IMR-90 (cell line): ENCODE measurements at regions not wholly inside any gene's neighbourhood (a gene's known extent, or its start where the extent isn't known, plus 50 kb on each side); places are given as distances from the start of the nearest gene placed in this dataset.

Source experiments
- ATAC-seq: fragments of 200-7000 bp; cut with Tn5 transposase; 2 replicates; pipeline ENCODE4 v1.9.1; 2020; ENCODE audit warnings: low read depth, mild to moderate bottlenecking, moderate library complexity
- BruUV-seq: library from RNA; stranded (reverse); fragments of 400-500 nt; replicated peaks from 2 replicates; lab custom pipeline; 2021; lab: Mats Ljungman, UMichigan
- CTCF ChIA-PET: fragments of 300-600 bp; formaldehyde crosslinking; extraction: SDS; loops from one replicate; lab custom pipeline; 2021; ENCODE audit warnings: antibody characterized with exemption; lab: Yijun Ruan, JAX
- POLR2A ChIA-PET: fragments of 300-600 bp; sonication (Branson Sonifier 250); formaldehyde crosslinking; loops from one replicate; lab custom pipeline; 2022; ENCODE audit warnings: antibody characterized with exemption; ENCODE audit not compliant: unreplicated experiment; lab: Charles Lee
- DNase-seq: peaks from one replicate; pipeline ENCODE4 v3.0.0; 2013
- H2AFZ ChIP-seq: replicated peaks from 2 replicates; pipeline ENCODE3; 2013; ENCODE audit warnings: low read length, mild to moderate bottlenecking; ENCODE audit not compliant: poor library complexity
- H2AK5ac ChIP-seq: 2 replicates; pipeline ENCODE4 v1.6.1; 2013; ENCODE audit warnings: low read depth, low read length, inconsistent platforms
- H2AK9ac ChIP-seq: replicated peaks from 2 replicates; pipeline ENCODE3; 2013; ENCODE audit warnings: mild to moderate bottlenecking, low read depth, low read length, moderate library complexity; ENCODE audit not compliant: poor library complexity
- H2BK120ac ChIP-seq: 2 replicates; pipeline ENCODE4 v1.6.1; 2013; ENCODE audit warnings: low read depth, low read length, inconsistent platforms
- H2BK15ac ChIP-seq: 3 replicates; pipeline ENCODE4 v1.6.1; 2013; ENCODE audit warnings: low read depth, low read length, inconsistent platforms
- H2BK20ac ChIP-seq: 2 replicates; pipeline ENCODE4 v1.6.1; 2013; ENCODE audit warnings: low read depth, mild to moderate bottlenecking, inconsistent platforms, low read length, moderate library complexity
- H2BK5ac ChIP-seq: 2 replicates; pipeline ENCODE4 v1.6.1; 2013; ENCODE audit warnings: mild to moderate bottlenecking, low read depth, low read length, inconsistent platforms; ENCODE audit not compliant: poor library complexity, severe bottlenecking
- H3K14ac ChIP-seq: replicated peaks from 2 replicates; pipeline ENCODE4 v1.6.1; 2013; ENCODE audit warnings: low read depth, low read length, inconsistent platforms
- H3K18ac ChIP-seq: 2 replicates; pipeline ENCODE4 v1.6.1; 2013; ENCODE audit warnings: low read depth, low read length, control low read depth
- H3K23ac ChIP-seq: 2 replicates; pipeline ENCODE4 v1.6.1; 2013; ENCODE audit warnings: low read depth, low read length, inconsistent platforms
- H3K27ac ChIP-seq: 2 replicates; pipeline ENCODE4 v1.5.1; 2013; ENCODE audit warnings: mild to moderate bottlenecking, control low read depth, low read length; ENCODE audit not compliant: insufficient read depth
- H3K27me3 ChIP-seq: 2 replicates; pipeline ENCODE4 v1.6.1; 2013; ENCODE audit warnings: low read length; ENCODE audit not compliant: control insufficient read depth, insufficient read depth
- H3K36me3 ChIP-seq: 2 replicates; pipeline ENCODE4 v1.6.1; 2013; ENCODE audit warnings: low read length, mixed read lengths; ENCODE audit not compliant: control insufficient read depth, insufficient read depth
- H3K4ac ChIP-seq: 2 replicates; pipeline ENCODE4 v1.6.1; 2013; ENCODE audit warnings: low read depth, low read length, inconsistent platforms
- H3K4me1 ChIP-seq: 2 replicates; pipeline ENCODE4 v1.6.1; 2013; ENCODE audit warnings: low read length, mixed read lengths; ENCODE audit not compliant: control insufficient read depth, insufficient read depth
- H3K4me2 ChIP-seq: 2 replicates; pipeline ENCODE4 v1.6.1; 2013; ENCODE audit warnings: low read depth, mild to moderate bottlenecking, control low read depth, low read length, moderate library complexity
- H3K4me3 ChIP-seq: 2 replicates; pipeline ENCODE4 v1.5.1; 2013; ENCODE audit warnings: low read depth, mild to moderate bottlenecking, control low read depth, low read length, moderate library complexity; ENCODE audit not compliant: insufficient read depth
- H3K56ac ChIP-seq: 2 replicates; pipeline ENCODE4 v1.6.1; 2013; ENCODE audit warnings: low read length, inconsistent platforms; ENCODE audit not compliant: insufficient read depth; ENCODE audit errors: extremely low read depth
- H3K79me1 ChIP-seq, 2 experiments: 2 replicates each; pipeline ENCODE4 v1.6.1; 2013; ENCODE audit warnings: low read length in 2 of 2, inconsistent platforms in 1 of 2, low read depth in 1 of 2
- H3K9ac ChIP-seq: 2 replicates; pipeline ENCODE4 v1.6.1; 2013; ENCODE audit warnings: low read depth, low read length, control low read depth
- H3K9me1 ChIP-seq: 2 replicates; pipeline ENCODE4 v1.6.1; 2013; ENCODE audit warnings: low read length, inconsistent platforms; ENCODE audit not compliant: insufficient read depth
- H3K9me3 ChIP-seq: 2 replicates; pipeline ENCODE4 v1.6.1; 2013; ENCODE audit warnings: low read length; ENCODE audit not compliant: control insufficient read depth, insufficient read depth
- H4K20me1 ChIP-seq: 2 replicates; pipeline ENCODE4 v1.6.1; 2013; ENCODE audit warnings: low read length, inconsistent platforms; ENCODE audit not compliant: insufficient read depth
- H4K5ac ChIP-seq: 2 replicates; pipeline ENCODE4 v1.6.1; 2013; ENCODE audit warnings: mild to moderate bottlenecking, low read depth, low read length, control low read depth
- H4K8ac ChIP-seq, 2 experiments: 2 replicates each; pipeline ENCODE4 v1.6.1; 2013; ENCODE audit warnings: low read depth in 2 of 2, low read length in 2 of 2, control low read depth in 1 of 2, inconsistent platforms in 1 of 2
- H4K91ac ChIP-seq: 2 replicates; pipeline ENCODE4 v1.6.1; 2013; ENCODE audit warnings: low read depth, low read length, inconsistent platforms; ENCODE audit not compliant: insufficient read depth
- CHD1 ChIP-seq: IDR thresholded peaks from 2 replicates; pipeline ENCODE4 v1.6.1; 2012; ENCODE audit warnings: low read depth, low read length, improper control_type of control experiment
- CTCF ChIP-seq: conservative IDR thresholded peaks from 2 replicates; pipeline ENCODE4 v1.5.1; 2012; ENCODE audit warnings: mild to moderate bottlenecking, low read depth, low read length, improper control_type of control experiment
- MAFK ChIP-seq: IDR thresholded peaks from 2 replicates; pipeline ENCODE4 v1.6.1; 2012; ENCODE audit warnings: low read depth, low read length, improper control_type of control experiment
- NFE2L2 ChIP-seq: fragments of 150-350 bp; IDR thresholded peaks from 2 replicates; pipeline ENCODE4 v1.6.1; 2016; ENCODE audit warnings: low read depth, mild to moderate bottlenecking, low read length
- RAD21 ChIP-seq: IDR thresholded peaks from 2 replicates; pipeline ENCODE4 v1.6.1; 2012; ENCODE audit warnings: low read length, improper control_type of control experiment
- RCOR1 ChIP-seq: IDR thresholded peaks from 2 replicates; pipeline ENCODE4 v1.6.1; 2012; ENCODE audit warnings: mild to moderate bottlenecking, low read length, improper control_type of control experiment; ENCODE audit not compliant: insufficient replicate concordance
- RFX5 ChIP-seq: IDR thresholded peaks from 2 replicates; pipeline ENCODE4 v1.8.0; 2012; ENCODE audit warnings: low read depth, mild to moderate bottlenecking, low read length, moderate library complexity
- SMC3 ChIP-seq: fragments of 150-350 bp; IDR thresholded peaks from 2 replicates; pipeline ENCODE4 v1.6.1; 2016; ENCODE audit warnings: low read depth, mild to moderate bottlenecking, antibody characterized with exemption, low read length, moderate library complexity
- WGBS, 2 experiments: methylation state at CpG; one replicate each; pipeline versions ENCODE4 v1.1.5 to v1.1.7; 2013; ENCODE audit warnings: missing lambda C conversion rate in 2 of 2; ENCODE audit not compliant: insufficient read length in 1 of 2; ENCODE audit errors: extremely low coverage in 2 of 2; 5-methylcytosine and 5-hydroxymethylcytosine counted together
- dilution Hi-C: fragments of 300-500 bp; cut with HindIII; formaldehyde crosslinking; loops from one replicate; pipeline ENCODE4 v1.14.3; 2018; ENCODE audit warnings: low sequenced_read_pairs; ENCODE audit not compliant: unreplicated experiment
- in situ Hi-C: fragments of 300-500 bp; cut with MboI; formaldehyde crosslinking; loops from 3 replicates; pipeline ENCODE4 v1.14.3; 2019; ENCODE audit warnings: low sequenced_read_pairs, inconsistent platforms, mixed read lengths
- intact Hi-C: fragments of 100-400 bp; cut with micrococcal nuclease; formaldehyde crosslinking; loops from 2 replicates; pipeline ENCODE4 v1.10.0; 2022

DNA sequence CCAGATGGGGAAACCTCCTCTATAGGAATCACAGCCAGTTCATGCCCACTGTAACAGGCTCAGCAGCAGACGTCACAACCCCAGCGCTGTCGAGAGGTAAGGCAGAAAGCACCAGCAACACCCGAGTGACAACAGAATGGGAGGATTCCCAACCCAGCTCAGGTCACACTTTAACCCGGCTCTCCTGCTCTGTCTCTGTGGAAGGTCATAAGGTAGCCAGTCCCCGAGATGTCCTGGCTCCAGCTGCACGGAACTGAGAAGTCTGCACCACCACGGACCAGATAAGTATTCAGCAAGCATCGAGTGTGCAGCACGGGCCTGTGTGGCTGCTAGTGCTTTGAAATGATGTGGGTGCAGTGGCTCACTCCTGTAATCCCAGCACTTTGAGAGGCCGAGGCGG is 236.7 kb upstream of the TCERG1L start:
- no peaks in the 10 kb centered on the region for H3K79me1 ChIP-seq
- peaks cover 48% of the 10 kb centered on the region for H3K9me3 ChIP-seq
- in situ Hi-C loops (no loop called here), dilution Hi-C loops (no loop called here), intact Hi-C loops (no loop called here)
- H2BK120ac ChIP-seq: no peak overlapping the region
- H3K23ac ChIP-seq: no peak overlapping the region
- no peak overlapping the region for H3K27ac ChIP-seq
- TF ChIP-seq MAFK: no peak
- no peak for TF ChIP-seq RFX5
- TF ChIP-seq NFE2L2: no peak
- TF ChIP-seq RAD21: no peak
- TF ChIP-seq CTCF: no peak
- no peak for TF ChIP-seq CHD1
- TF ChIP-seq SMC3: no peak
- no peak for TF ChIP-seq RCOR1
- no peak overlapping the region for H3K4me2 ChIP-seq
- no peak overlapping the region for H2BK5ac ChIP-seq
- no peaks in the 10 kb centered on the region for H3K36me3 ChIP-seq
- no peak overlapping the region for H2BK15ac ChIP-seq
- POLR2A ChIA-PET: no interaction called here
- H3K4me3 ChIP-seq: no peak overlapping the region
- no peak overlapping the region for H3K14ac ChIP-seq
- BruUV-seq: no TSS peak
- H2BK20ac ChIP-seq: no peak overlapping the region
- ATAC-seq (no peak), DNase-seq (no peak)
- H3K9me1 ChIP-seq: no peaks in the 10 kb centered on the region
- H3K18ac ChIP-seq: no peak overlapping the region
- CTCF ChIA-PET: no interaction called here
- H4K20me1 ChIP-seq: no peaks in the 10 kb centered on the region
- no peak overlapping the region for H4K91ac ChIP-seq
- H2AK5ac ChIP-seq: no peak overlapping the region
- no peaks in the 10 kb centered on the region for H3K4me1 ChIP-seq
- WGBS, 2 experiments: 62% methylated on average over 2 of the region's 12 CpGs; no CpG with 5 or more reads in 1 of the 2 experiments
- H3K56ac ChIP-seq: no peak overlapping the region
- H4K8ac ChIP-seq: no peak overlapping the region
- H3K27me3 ChIP-seq: no peaks in the 10 kb centered on the region
- no peak overlapping the region for H2AK9ac ChIP-seq
- no peak overlapping the region for H2AFZ ChIP-seq
- H4K5ac ChIP-seq: no peak overlapping the region
- H3K9ac ChIP-seq: no peak overlapping the region
- H3K4ac ChIP-seq: no peak overlapping the region
